ENCODE measurements at regions not wholly inside any gene's neighbourhood (a gene's known extent, or its start where the extent isn't known, plus 50 kb on each side); places are given as distances from the start of the nearest gene placed in this dataset.

DNA sequence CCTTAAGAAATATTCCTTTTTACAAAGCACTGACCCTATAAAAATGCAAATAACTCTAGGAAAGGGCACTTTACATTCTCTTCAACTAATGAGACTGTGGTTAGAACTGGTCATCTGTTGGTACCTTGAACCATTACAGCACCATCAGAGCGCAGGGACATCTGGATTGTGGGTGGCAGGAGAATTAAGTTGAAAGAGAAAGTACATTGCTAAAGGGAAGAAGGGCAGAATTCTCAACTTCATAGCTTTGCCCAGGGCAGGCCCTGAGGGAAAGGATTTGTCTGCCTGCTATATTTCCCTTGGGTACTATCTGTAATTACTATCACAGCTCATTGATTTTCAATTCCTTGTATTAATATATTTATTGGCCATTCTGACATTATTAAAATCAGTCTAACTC is 196.8 kb downstream of the KLF12 start:
- Mint-ChIP-seq H3K27ac (no peak overlapping the region), H3K36me3 (ENCODE audit: low read depth) (peaks cover 20% of the 10 kb centered on the region), H3K4me3 (no peak overlapping the region), H3K27me3 (no peaks in the 10 kb centered on the region), H3K9me3 (no peaks in the 10 kb centered on the region), H3K4me1 (ENCODE audit: low read depth) (peaks cover 77% of the 10 kb centered on the region)
- DNase-seq, result no peak
- intact Hi-C loops (cut with micrococcal nuclease), result no loop called here
- ATAC-seq, result no peak
- POLR2A ChIA-PET, result no interaction called here
- CTCF ChIA-PET, result interaction anchor here (0.9 kb wide), 1 partner anchor 21 kb away, joined by 3 read pairs; no protein-coding TSS in a partner anchor
- TF ChIP-seq, protein P1, sequence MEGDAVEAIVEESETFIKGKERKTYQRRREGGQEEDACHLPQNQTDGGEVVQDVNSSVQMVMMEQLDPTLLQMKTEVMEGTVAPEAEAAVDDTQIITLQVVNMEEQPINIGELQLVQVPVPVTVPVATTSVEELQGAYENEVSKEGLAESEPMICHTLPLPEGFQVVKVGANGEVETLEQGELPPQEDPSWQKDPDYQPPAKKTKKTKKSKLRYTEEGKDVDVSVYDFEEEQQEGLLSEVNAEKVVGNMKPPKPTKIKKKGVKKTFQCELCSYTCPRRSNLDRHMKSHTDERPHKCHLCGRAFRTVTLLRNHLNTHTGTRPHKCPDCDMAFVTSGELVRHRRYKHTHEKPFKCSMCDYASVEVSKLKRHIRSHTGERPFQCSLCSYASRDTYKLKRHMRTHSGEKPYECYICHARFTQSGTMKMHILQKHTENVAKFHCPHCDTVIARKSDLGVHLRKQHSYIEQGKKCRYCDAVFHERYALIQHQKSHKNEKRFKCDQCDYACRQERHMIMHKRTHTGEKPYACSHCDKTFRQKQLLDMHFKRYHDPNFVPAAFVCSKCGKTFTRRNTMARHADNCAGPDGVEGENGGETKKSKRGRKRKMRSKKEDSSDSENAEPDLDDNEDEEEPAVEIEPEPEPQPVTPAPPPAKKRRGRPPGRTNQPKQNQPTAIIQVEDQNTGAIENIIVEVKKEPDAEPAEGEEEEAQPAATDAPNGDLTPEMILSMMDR (IDR thresholded peaks at IDR 0.05), result no peak

DNA sequence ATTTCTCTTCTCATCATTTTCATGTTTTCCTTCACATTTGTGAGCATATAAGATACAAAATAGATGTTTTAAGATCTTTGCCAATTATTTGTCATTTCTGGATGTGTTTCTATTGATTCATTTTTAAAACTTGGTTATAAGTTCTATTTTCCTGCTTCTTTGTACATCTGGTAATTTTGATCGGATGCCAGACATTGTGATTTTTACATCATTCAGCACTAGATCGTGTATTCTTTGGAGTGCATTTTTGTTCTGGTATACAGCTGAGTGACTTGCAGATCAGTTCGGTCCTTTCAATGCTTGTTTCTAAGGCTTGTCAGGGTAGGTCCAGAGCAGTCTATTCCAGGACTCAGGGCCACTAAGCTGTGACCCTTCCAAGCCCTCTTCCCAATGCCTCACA is 198.2 kb downstream of the KLF12 start:
- DNase-seq, result no peak
- no peak for ATAC-seq
- intact Hi-C loops (cut with micrococcal nuclease), result no loop called here
- Mint-ChIP-seq H3K27ac (peak overlapping the region; percentile 16), H3K4me1 (ENCODE audit: low read depth) (peaks cover 74% of the 10 kb centered on the region), H3K36me3 (ENCODE audit: low read depth) (peaks cover 11% of the 10 kb centered on the region), H3K9me3 (no peaks in the 10 kb centered on the region), H3K27me3 (no peaks in the 10 kb centered on the region), H3K4me3 (no peak overlapping the region)
- TF ChIP-seq, protein P1 (IDR thresholded peaks at IDR 0.05), result no peak
- ChIA-PET POLR2A (no interaction called here), CTCF (no interaction called here)

DNA sequence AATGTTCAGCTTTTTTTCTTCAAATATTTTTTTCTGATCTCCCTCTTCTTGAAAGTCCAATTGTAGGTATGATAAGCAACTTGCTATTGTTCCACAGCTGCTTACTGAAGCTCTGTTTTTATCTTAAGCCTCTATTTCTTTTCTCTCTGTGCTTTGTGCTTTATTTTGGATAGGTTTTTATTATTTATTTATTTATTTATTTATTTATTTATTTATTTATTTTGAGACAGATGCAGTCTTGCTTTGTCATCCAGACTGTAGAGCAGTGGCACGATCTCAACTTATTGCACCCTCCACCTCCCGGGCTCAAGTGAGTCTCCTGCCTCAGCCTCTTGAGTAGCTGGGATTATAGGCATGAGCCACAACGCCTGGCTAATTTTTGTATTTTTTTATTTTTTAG is 199.4 kb downstream of the KLF12 start:
- CTCF ChIA-PET, result no interaction called here

DNA sequence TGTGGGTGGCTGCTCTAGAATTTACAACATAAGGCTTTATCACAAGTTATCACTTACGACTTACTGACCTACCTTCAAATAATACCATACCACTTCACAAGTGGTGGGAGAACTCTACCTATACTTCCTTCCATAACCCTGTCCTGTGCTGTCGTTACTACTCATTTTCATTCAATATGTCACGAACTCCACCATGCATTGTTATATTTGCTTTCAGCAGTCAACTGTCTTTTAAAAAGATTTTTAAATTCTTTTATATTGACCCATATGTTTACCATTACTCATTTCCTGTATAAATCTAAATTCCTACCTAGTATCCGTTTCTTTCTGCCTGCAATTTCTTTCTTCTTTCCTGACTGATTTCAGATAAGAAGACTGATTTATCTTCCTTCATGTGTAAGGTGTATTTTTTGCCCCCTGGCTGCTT is 200.0 kb downstream of the KLF12 start:
- DNase-seq (no peak), ATAC-seq (peak; percentile 61)
- Mint-ChIP-seq H3K36me3 (ENCODE audit: low read depth) (peaks cover 15% of the 10 kb centered on the region), H3K9me3 (no peaks in the 10 kb centered on the region), H3K27me3 (no peaks in the 10 kb centered on the region), H3K4me3 (no peak overlapping the region), H3K27ac (peak overlapping the region; percentile 65), H3K4me1 (ENCODE audit: low read depth) (peaks cover 66% of the 10 kb centered on the region)
- intact Hi-C loops (cut with micrococcal nuclease), result no loop called here
- TF ChIP-seq, protein P1 (IDR thresholded peaks at IDR 0.05), result no peak
- ChIA-PET POLR2A (no interaction called here), CTCF (no interaction called here)

More for the DNA sequence above, 199.4 kb downstream of the KLF12 start:
- no peaks in the 10 kb centered on the region for H3K9me3 Mint-ChIP-seq
- no peak overlapping the region for H3K27ac Mint-ChIP-seq
- peaks cover 11% of the 10 kb centered on the region for H3K36me3 Mint-ChIP-seq (ENCODE audit: low read depth)
- no peak for ATAC-seq
- no peak for DNase-seq
- TF ChIP-seq, protein P1 (IDR thresholded peaks at IDR 0.05), result no peak
- intact Hi-C loops (cut with micrococcal nuclease), result no loop called here
- H3K4me3 Mint-ChIP-seq, result no peak overlapping the region
- POLR2A ChIA-PET, result no interaction called here
- peaks cover 65% of the 10 kb centered on the region for H3K4me1 Mint-ChIP-seq (ENCODE audit: low read depth)
- no peaks in the 10 kb centered on the region for H3K27me3 Mint-ChIP-seq

DNA sequence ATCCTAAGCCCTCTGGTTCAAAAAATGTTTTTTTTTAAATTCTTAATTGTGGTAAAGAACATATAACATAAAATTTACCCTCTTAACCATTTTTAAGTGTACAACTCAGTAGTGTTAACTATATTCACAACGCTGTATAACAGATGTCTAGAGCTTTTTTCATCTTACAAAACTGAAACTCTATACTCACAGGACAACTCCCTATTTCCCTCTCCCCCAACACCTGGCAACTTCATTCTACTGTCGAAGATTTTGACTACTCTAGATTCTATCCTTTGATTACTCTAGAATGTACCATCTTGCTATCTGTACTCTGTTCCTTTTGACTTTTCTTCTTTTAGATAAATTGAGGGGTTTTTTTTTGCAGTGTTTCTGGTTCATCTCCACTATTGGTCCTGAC is 200.4 kb downstream of the KLF12 start:
- ChIA-PET POLR2A (no interaction called here), CTCF (no interaction called here)
- no peak overlapping the region for H3K4me3 Mint-ChIP-seq
- H3K27ac Mint-ChIP-seq, result peak overlapping the region; percentile 65
- TF ChIP-seq, protein P1 (IDR thresholded peaks at IDR 0.05), result no peak
- intact Hi-C loops (cut with micrococcal nuclease), result no loop called here
- DNase-seq, result no peak
- H3K27me3 Mint-ChIP-seq, result no peaks in the 10 kb centered on the region
- peaks cover 16% of the 10 kb centered on the region for H3K36me3 Mint-ChIP-seq (ENCODE audit: low read depth)
- H3K4me1 Mint-ChIP-seq (ENCODE audit: low read depth), result peaks cover 67% of the 10 kb centered on the region
- ATAC-seq, result peak; percentile 28
- H3K9me3 Mint-ChIP-seq, result no peaks in the 10 kb centered on the region
